Esophagus (tissue), 2 donors: ENCODE measurements at regions not wholly inside any gene's neighbourhood (a gene's known extent, or its start where the extent isn't known, plus 50 kb on each side); places are given as distances from the start of the nearest gene placed in this dataset.

ENCODE experiments used
- H3K27ac ChIP-seq, 2 donors: one replicate each; pipeline ENCODE4 v1.5.1; 2013; ENCODE audit warnings: low read depth in 2 of 2, mild to moderate bottlenecking in 2 of 2, inconsistent platforms in 1 of 2, low read length in 1 of 2, moderate library complexity in 1 of 2
- H3K27me3 ChIP-seq, 2 donors: one replicate each; pipeline ENCODE4 v1.6.1; 2013; ENCODE audit warnings: low read length in 2 of 2, control low read depth in 1 of 2, mild to moderate bottlenecking in 1 of 2; ENCODE audit not compliant: insufficient read depth in 2 of 2, control insufficient read depth in 1 of 2
- H3K36me3 ChIP-seq, 2 donors: one replicate each; pipeline ENCODE4 v1.6.1; 2013; ENCODE audit warnings: low read length in 1 of 2; ENCODE audit not compliant: control insufficient read depth in 2 of 2, insufficient read depth in 2 of 2
- H3K4me1 ChIP-seq, 2 donors: one replicate each; pipeline ENCODE4 v1.6.1; 2013; ENCODE audit warnings: low read length in 1 of 2; ENCODE audit not compliant: control insufficient read depth in 2 of 2, insufficient read depth in 2 of 2
- H3K4me3 ChIP-seq, 2 donors: one replicate each; pipeline ENCODE4 v1.5.1; 2013; ENCODE audit warnings: low read length in 2 of 2, mild to moderate bottlenecking in 2 of 2, low read depth in 1 of 2, moderate library complexity in 1 of 2
- H3K9me3 ChIP-seq, 2 donors: one replicate each; pipeline ENCODE4 v1.6.1; 2013; ENCODE audit warnings: mild to moderate bottlenecking in 2 of 2, low read depth in 1 of 2, low read length in 1 of 2, moderate library complexity in 1 of 2; ENCODE audit not compliant: control insufficient read depth in 2 of 2, insufficient read depth in 1 of 2
- WGBS, 2 donors: extraction: QIAGEN DNeasy Blood & Tissue Kit; methylation state at CpG; one replicate each; pipeline ENCODE4 v1.1.7; 2013; 5-methylcytosine and 5-hydroxymethylcytosine counted together
- donor health status: healthy with polysubstance abuse.
- donor health status: Bipolar disorder and iron deficiency.

DNA sequence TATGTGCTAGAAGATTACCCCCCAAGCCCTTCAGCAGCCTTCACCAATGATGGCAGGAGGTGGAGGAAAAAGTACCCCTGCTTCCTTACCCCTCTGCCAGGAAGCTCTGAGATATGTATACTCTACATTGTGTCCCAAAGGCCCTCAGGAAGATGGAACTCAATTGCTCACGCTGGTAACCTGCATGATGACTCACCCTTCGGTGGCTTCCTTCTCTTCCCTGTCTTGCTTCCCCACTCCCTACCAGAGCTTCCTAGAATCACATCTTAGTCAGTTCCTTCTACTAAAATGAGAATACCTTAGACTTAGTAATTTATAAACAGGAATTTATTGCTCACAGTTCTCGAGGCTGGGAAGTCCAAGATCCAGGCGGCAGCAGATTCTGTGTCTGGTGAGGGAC is 405.6 kb downstream of the TYW1 start:
- Histone ChIP-seq H3K27me3 (no peaks in the 10 kb centered on the region), H3K9me3 (peaks cover 0 to 3% of the 10 kb centered on the region in 2 donors), H3K27ac (no peak overlapping the region), H3K36me3 (no peaks in the 10 kb centered on the region), H3K4me1 (no peaks in the 10 kb centered on the region), H3K4me3 (no peak overlapping the region)
- WGBS, 2 donors: 78 to 82% methylated on average over 4 of the region's 4 CpGs

GRCh38 chr7:67406976-67407375 is 410.3 kb downstream of the TYW1 start:
- Histone ChIP-seq H3K4me3 (no peak overlapping the region), H3K9me3 (no peaks in the 10 kb centered on the region), H3K27ac (no peak overlapping the region), H3K27me3 (no peaks in the 10 kb centered on the region), H3K4me1 (no peaks in the 10 kb centered on the region), H3K36me3 (no peaks in the 10 kb centered on the region)
- 23 to 40% methylated on average over 1 of the region's 1 CpG for whole genome bisulfite sequencing, 2 donors

DNA sequence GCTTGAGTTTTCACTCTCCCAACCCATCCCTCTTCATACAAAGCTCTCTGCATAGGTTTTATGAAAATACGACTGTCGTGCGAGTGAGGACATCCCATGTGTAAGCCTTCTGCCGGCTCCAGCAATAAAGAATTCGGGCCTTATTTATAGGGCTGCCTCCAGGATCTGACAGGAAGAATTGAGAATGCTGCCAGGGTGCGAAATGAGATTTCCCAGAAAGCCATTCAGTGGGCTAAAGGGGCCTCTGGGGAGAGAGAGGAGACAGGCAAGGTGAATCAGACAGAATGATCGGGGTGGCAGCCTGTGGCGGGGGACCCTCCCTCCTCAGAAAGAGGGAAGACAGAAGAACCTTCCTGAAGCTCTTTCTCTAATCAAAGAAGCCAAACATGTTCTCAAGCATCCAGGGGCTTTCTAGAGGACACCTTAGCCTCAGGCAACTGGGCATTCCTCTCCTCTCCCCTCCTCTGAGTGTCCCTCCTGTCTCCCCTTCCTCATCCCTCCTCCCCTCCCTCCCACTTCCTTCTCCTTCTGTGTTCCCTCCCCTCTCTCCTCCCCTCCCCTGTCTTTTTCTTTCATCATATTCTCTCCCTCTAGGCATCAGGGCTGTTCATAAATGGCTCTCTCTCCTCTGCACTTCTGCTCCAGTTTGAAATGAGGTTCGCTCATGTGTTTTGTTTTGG is 410.9 kb downstream of the TYW1 start:
- no peaks in the 10 kb centered on the region for H3K36me3 ChIP-seq
- no peak overlapping the region for H3K4me3 ChIP-seq
- H3K4me1 ChIP-seq: no peaks in the 10 kb centered on the region
- no peak overlapping the region for H3K27ac ChIP-seq
- H3K27me3 ChIP-seq: no peaks in the 10 kb centered on the region
- WGBS, 2 donors: 53 to 65% methylated on average over 9 of the region's 9 CpGs
- H3K9me3 ChIP-seq: no peaks in the 10 kb centered on the region

GRCh38 chr7:67408109-67408508 is 411.5 kb downstream of the TYW1 start:
- no peaks in the 10 kb centered on the region for H3K36me3 ChIP-seq
- no peak overlapping the region for H3K4me3 ChIP-seq
- H3K4me1 ChIP-seq: no peaks in the 10 kb centered on the region
- no peak overlapping the region for H3K27ac ChIP-seq
- no peaks in the 10 kb centered on the region for H3K27me3 ChIP-seq
- no peaks in the 10 kb centered on the region for H3K9me3 ChIP-seq

- no peaks in the 10 kb centered on the region for H3K27me3 ChIP-seq
- 61 to 70% methylated on average over 3 of the region's 3 CpGs for WGBS, 2 donors
- H3K9me3 ChIP-seq: peaks cover 0 to 4% of the 10 kb centered on the region in 2 donors
- H3K27ac ChIP-seq: no peak overlapping the region
- no peaks in the 10 kb centered on the region for H3K36me3 ChIP-seq
- H3K4me1 ChIP-seq: no peaks in the 10 kb centered on the region
- no peak overlapping the region for H3K4me3 ChIP-seq
These were observed 417.0 kb downstream of the TYW1 start for GRCh38 chr7:67413670-67414069.

- Histone ChIP-seq H3K36me3 (no peaks in the 10 kb centered on the region), H3K27me3 (no peaks in the 10 kb centered on the region), H3K4me1 (no peaks in the 10 kb centered on the region), H3K27ac (no peak overlapping the region), H3K4me3 (no peak overlapping the region), H3K9me3 (peaks cover 0 to 4% of the 10 kb centered on the region in 2 donors)
- 91 to 94% methylated on average over 6 of the region's 6 CpGs for WGBS, 2 donors
These were observed 418.2 kb downstream of the TYW1 start for GRCh38 chr7:67414858-67415257.

DNA sequence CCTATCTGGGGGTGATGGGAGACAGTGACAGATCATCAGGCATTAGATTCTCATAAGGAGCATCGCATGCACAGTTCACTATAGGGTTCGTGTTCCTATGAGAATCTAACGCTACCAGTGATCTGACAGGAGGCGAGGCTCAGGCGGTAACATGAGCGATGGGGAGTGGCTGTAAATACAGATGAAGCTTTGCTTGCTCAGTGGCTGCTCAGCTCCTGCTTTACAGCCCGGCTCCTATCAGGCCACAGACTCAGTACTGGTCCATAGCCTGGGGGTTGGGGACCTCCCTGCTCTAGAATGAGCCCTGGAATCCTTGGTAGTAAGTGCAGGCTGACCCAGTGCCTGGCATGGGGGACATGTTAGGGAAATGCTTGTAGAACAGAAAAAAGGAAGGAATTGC is 426.0 kb downstream of the TYW1 start:
- Histone ChIP-seq H3K9me3 (no peaks in the 10 kb centered on the region), H3K36me3 (no peaks in the 10 kb centered on the region), H3K27me3 (no peaks in the 10 kb centered on the region), H3K27ac (no peak overlapping the region), H3K4me1 (no peaks in the 10 kb centered on the region), H3K4me3 (no peak overlapping the region)
- 90 to 91% methylated on average over 7 of the region's 7 CpGs for WGBS, 2 donors

- no peaks in the 10 kb centered on the region for H3K4me1 ChIP-seq
- no peak overlapping the region for H3K4me3 ChIP-seq
- H3K9me3 ChIP-seq: no peaks in the 10 kb centered on the region
- no peak overlapping the region for H3K27ac ChIP-seq
- H3K36me3 ChIP-seq: no peaks in the 10 kb centered on the region
- 58 to 65% methylated on average over 9 of the region's 9 CpGs for WGBS, 2 donors
- no peaks in the 10 kb centered on the region for H3K27me3 ChIP-seq
These were observed 426.4 kb downstream of the TYW1 start for GRCh38 chr7:67423065-67423464.

DNA sequence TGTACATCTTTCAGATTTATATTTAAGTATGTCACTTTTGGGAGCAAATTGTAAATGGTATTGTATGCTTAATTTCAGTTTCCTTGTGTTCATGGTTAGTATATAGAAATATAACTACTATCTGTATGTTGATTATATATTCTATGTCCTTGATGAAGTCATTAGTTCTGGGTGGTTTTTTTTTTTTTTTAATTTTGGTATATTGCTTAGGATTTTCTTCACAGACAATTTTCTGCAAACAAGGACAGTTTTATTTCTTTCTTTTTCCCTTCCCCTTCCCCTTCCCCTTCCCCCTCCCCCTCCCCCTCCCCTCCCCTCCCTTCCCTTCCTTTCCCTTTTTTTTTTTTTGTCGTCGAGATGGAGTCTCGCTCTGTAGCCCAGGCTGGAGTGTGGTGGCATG is 430.0 kb downstream of the TYW1 start:
- Histone ChIP-seq H3K4me1 (no peaks in the 10 kb centered on the region), H3K9me3 (no peaks in the 10 kb centered on the region), H3K27ac (no peak overlapping the region), H3K27me3 (no peaks in the 10 kb centered on the region), H3K4me3 (no peak overlapping the region), H3K36me3 (no peaks in the 10 kb centered on the region)
- WGBS, 2 donors: 83% methylated on average over 1 to 3 of the region's 3 CpGs

- Histone ChIP-seq H3K9me3 (peaks cover 0 to 7% of the 10 kb centered on the region in 2 donors), H3K27ac (no peak overlapping the region), H3K4me3 (no peak overlapping the region), H3K36me3 (no peaks in the 10 kb centered on the region), H3K27me3 (no peaks in the 10 kb centered on the region), H3K4me1 (no peaks in the 10 kb centered on the region)
- 86% methylated on average over 4 of the region's 4 CpGs for WGBS, 2 donors
These were observed 433.1 kb downstream of the TYW1 start for GRCh38 chr7:67429735-67430134.
